ENCODE measurements at regions not wholly inside any gene's neighbourhood (a gene's known extent, or its start where the extent isn't known, plus 50 kb on each side); places are given as distances from the start of the nearest gene placed in this dataset.

DNA sequence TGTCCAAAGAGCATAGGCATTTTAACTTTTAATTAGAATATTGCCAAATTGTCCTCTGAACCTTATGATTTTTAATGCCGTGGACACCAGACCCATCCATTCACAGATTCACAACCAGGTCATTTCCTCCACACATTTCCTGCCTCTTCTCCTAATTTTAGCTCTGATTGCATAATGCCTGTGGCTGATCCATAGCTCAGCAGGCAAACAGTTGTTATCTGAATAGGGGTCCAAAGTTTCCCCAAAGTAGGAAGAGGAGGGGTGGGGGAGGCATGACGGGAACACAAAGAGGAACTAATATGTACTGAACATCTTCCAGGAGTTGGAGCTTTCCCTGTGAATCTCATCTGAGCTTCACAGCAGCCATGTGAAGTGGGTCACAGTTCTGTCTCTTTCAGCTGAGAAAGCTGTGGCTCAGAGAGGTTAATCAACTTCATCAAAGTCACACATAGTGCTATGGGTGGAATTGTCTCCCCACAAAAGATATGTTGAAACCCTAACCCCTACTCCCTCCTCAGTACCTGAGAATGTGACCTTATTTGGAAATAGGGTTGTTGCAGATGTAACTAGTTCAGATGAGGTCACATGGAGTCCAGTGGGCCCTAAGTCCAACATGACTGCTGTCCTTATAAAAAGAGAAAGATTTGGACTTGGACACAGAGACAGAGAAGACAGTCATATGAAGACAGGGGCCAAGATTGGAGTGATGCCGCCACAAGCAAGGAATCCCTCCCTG, 106.7 kb upstream of the AGBL1 start:
- DNase-seq (ENCODE audit: low read depth, low spot score): no peak
- H3K9ac ChIP-seq (ENCODE audit: insufficient read length): no peak overlapping the region
- H3K4me3 ChIP-seq: no peak overlapping the region
- H3K27ac ChIP-seq: no peak overlapping the region
- H3K9me3 ChIP-seq (ENCODE audit: low read depth, low read length): no peaks in the 10 kb centered on the region
- H3K36me3 ChIP-seq (ENCODE audit: insufficient read depth, low read length): no peaks in the 10 kb centered on the region
- TF ChIP-seq FOXP2 (optimal IDR thresholded peaks at IDR 0.05; ENCODE audit: control extremely low read depth, extremely low read length, insufficient read depth): no peak
- no peak for TF ChIP-seq EZH2 (IDR thresholded peaks at IDR 0.05)
- TF ChIP-seq POLR2AphosphoS5 (IDR thresholded peaks at IDR 0.05; ENCODE audit: borderline replicate concordance, low read depth, low read length): no peak

- TF ChIP-seq EZH2 (IDR thresholded peaks at IDR 0.05): no peak
- no peak for TF ChIP-seq FOXP2 (optimal IDR thresholded peaks at IDR 0.05; ENCODE audit: control extremely low read depth, extremely low read length, insufficient read depth)
- TF ChIP-seq POLR2AphosphoS5 (IDR thresholded peaks at IDR 0.05; ENCODE audit: borderline replicate concordance, low read depth, low read length): no peak
- no peak for DNase-seq (ENCODE audit: low read depth, low spot score)
Observed at GRCh38 chr15:85973584-85974347, 105.9 kb upstream of the AGBL1 start.

DNA sequence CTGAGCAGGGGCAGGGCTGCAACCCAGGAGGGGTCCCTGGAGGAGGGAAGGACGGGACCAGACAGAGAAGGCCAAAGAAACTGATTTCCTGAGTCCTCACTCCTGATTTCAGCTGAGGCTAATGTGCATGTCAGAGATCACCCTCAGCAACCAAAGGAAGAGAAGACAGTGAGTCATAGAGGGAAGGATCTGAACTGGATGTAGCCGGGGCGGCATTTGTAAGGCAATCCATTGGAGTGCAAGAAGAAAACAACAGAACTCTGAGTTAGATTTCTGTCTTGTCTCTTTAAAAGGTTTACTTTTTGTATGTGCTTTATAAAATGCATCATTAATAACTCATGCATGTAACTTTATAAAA, 105.3 kb upstream of the AGBL1 start:
- Histone ChIP-seq H3K9ac (ENCODE audit: insufficient read length) (no peak overlapping the region), H3K4me3 (no peak overlapping the region), H3K9me3 (ENCODE audit: low read depth, low read length) (no peaks in the 10 kb centered on the region), H3K27ac (no peak overlapping the region), H3K36me3 (ENCODE audit: insufficient read depth, low read length) (no peaks in the 10 kb centered on the region)
- DNase-seq (ENCODE audit: low read depth, low spot score): no peak
- TF ChIP-seq EZH2 (IDR thresholded peaks at IDR 0.05) (no peak), FOXP2 (optimal IDR thresholded peaks at IDR 0.05; ENCODE audit: control extremely low read depth, extremely low read length, insufficient read depth) (no peak), POLR2AphosphoS5 (IDR thresholded peaks at IDR 0.05; ENCODE audit: borderline replicate concordance, low read depth, low read length) (no peak)

More at GRCh38 chr15:85973584-85974347, 105.9 kb upstream of the AGBL1 start:
- Histone ChIP-seq H3K27ac (no peak overlapping the region), H3K9me3 (ENCODE audit: low read depth, low read length) (no peaks in the 10 kb centered on the region), H3K4me3 (no peak overlapping the region), H3K9ac (ENCODE audit: insufficient read length) (no peak overlapping the region), H3K36me3 (ENCODE audit: insufficient read depth, low read length) (no peaks in the 10 kb centered on the region)

- Histone ChIP-seq H3K36me3 (ENCODE audit: insufficient read depth, low read length) (no peaks in the 10 kb centered on the region), H3K27ac (no peak overlapping the region), H3K9ac (ENCODE audit: insufficient read length) (no peak overlapping the region), H3K4me3 (no peak overlapping the region), H3K9me3 (ENCODE audit: low read depth, low read length) (no peaks in the 10 kb centered on the region)
- DNase-seq (ENCODE audit: low read depth, low spot score): no peak
- TF ChIP-seq EZH2 (IDR thresholded peaks at IDR 0.05) (no peak), POLR2AphosphoS5 (IDR thresholded peaks at IDR 0.05; ENCODE audit: borderline replicate concordance, low read depth, low read length) (no peak)
Observed at GRCh38 chr15:85974742-85975141, 104.9 kb upstream of the AGBL1 start.

DNA sequence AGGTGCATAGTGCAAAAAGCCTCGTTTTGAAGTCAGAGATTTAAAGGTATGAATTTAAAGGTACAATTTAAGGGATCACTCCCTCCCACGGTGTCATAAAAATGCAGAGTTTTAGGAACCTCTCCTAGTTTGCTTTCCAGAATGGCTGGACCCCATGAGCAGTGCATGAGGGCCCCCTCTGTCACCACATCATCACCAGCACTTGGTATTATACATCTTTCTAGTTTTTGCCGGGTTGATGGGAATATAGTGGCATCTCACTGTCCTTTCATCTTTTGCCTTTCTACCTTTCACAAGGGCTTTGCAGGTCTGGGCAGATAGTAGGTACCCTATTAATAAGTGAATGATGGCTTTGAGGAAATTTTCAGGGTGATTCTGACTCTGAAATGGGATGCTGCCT, 103.6 kb upstream of the AGBL1 start:
- TF ChIP-seq FOXP2 (optimal IDR thresholded peaks at IDR 0.05; ENCODE audit: control extremely low read depth, extremely low read length, insufficient read depth) (no peak), EZH2 (IDR thresholded peaks at IDR 0.05) (no peak), POLR2AphosphoS5 (IDR thresholded peaks at IDR 0.05; ENCODE audit: borderline replicate concordance, low read depth, low read length) (no peak)
- no peak overlapping the region for H3K27ac ChIP-seq

GRCh38 chr15:85976986-85977385, 102.7 kb upstream of the AGBL1 start:
- Histone ChIP-seq H3K4me3 (no peak overlapping the region), H3K27ac (no peak overlapping the region), H3K36me3 (ENCODE audit: insufficient read depth, low read length) (no peaks in the 10 kb centered on the region), H3K9ac (ENCODE audit: insufficient read length) (no peak overlapping the region), H3K9me3 (ENCODE audit: low read depth, low read length) (no peaks in the 10 kb centered on the region)
- no peak for TF ChIP-seq POLR2AphosphoS5 (IDR thresholded peaks at IDR 0.05; ENCODE audit: borderline replicate concordance, low read depth, low read length)
- no peak for TF ChIP-seq EZH2 (IDR thresholded peaks at IDR 0.05)
- no peak for DNase-seq (ENCODE audit: low read depth, low spot score)

More for the DNA sequence above, 103.6 kb upstream of the AGBL1 start:
- H3K4me3 ChIP-seq: no peak overlapping the region
- no peaks in the 10 kb centered on the region for H3K36me3 ChIP-seq (ENCODE audit: insufficient read depth, low read length)
- no peak overlapping the region for H3K9ac ChIP-seq (ENCODE audit: insufficient read length)
- no peaks in the 10 kb centered on the region for H3K9me3 ChIP-seq (ENCODE audit: low read depth, low read length)
- DNase-seq (ENCODE audit: low read depth, low spot score): no peak

GRCh38 chr15:85977586-85977985, 102.1 kb upstream of the AGBL1 start:
- no peak for TF ChIP-seq EZH2 (IDR thresholded peaks at IDR 0.05)
- no peak for TF ChIP-seq FOXP2 (optimal IDR thresholded peaks at IDR 0.05; ENCODE audit: control extremely low read depth, extremely low read length, insufficient read depth)
- TF ChIP-seq POLR2AphosphoS5 (IDR thresholded peaks at IDR 0.05; ENCODE audit: borderline replicate concordance, low read depth, low read length): no peak
- DNase-seq (ENCODE audit: low read depth, low spot score): no peak
- Histone ChIP-seq H3K27ac (no peak overlapping the region), H3K4me3 (no peak overlapping the region), H3K9ac (ENCODE audit: insufficient read length) (no peak overlapping the region), H3K36me3 (ENCODE audit: insufficient read depth, low read length) (no peaks in the 10 kb centered on the region), H3K9me3 (ENCODE audit: low read depth, low read length) (no peaks in the 10 kb centered on the region)

DNA sequence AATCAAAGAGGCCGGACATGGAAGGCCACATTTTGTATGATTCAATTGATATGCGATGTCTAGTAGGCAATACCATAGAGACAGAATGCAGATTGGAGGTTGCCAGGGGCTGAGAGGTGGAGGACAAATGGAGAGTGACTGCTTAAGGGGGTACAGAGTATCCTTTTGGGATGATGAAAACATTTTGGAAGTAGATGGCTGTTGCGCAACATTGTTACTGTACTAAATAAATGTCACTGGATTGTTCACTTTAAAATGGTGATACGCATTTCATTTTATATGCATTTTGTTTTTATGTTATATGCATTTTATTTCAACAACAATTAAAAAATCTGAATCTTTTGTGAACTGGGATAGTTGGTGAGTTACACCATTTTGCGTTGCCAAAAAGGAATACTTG, 99.7 kb upstream of the AGBL1 start:
- no peak overlapping the region for H3K27ac ChIP-seq
- DNase-seq (ENCODE audit: low read depth, low spot score): no peak
- H3K9me3 ChIP-seq (ENCODE audit: low read depth, low read length): no peaks in the 10 kb centered on the region
- H3K9ac ChIP-seq (ENCODE audit: insufficient read length): no peak overlapping the region
- H3K4me3 ChIP-seq: no peak overlapping the region
- TF ChIP-seq EZH2 (IDR thresholded peaks at IDR 0.05): no peak
- no peak for TF ChIP-seq FOXP2 (optimal IDR thresholded peaks at IDR 0.05; ENCODE audit: control extremely low read depth, extremely low read length, insufficient read depth)
- TF ChIP-seq POLR2AphosphoS5 (IDR thresholded peaks at IDR 0.05; ENCODE audit: borderline replicate concordance, low read depth, low read length): no peak
- no peaks in the 10 kb centered on the region for H3K36me3 ChIP-seq (ENCODE audit: insufficient read depth, low read length)

Data from SK-N-MC (cell line).